GM12892 (cell line): ENCODE measurements at regions not wholly inside any gene's neighbourhood (a gene's known extent, or its start where the extent isn't known, plus 50 kb on each side); places are given as distances from the start of the nearest gene placed in this dataset.

Source experiments
- DNase-seq: peaks from one replicate; pipeline ENCODE4 v3.0.0; 2011; ENCODE audit not compliant: insufficient read length
- FAIRE-seq: peaks from 2 replicates; lab custom pipeline; 2011; peaks lifted over from hg19 to GRCh38; lab: Jason Lieb, UNC
- POLR2A ChIP-seq: IDR thresholded peaks from 2 replicates; pipeline ENCODE4 v1.6.1; 2011; ENCODE audit warnings: low read depth, low read length, control low read depth
- POLR2AphosphoS5 ChIP-seq: IDR thresholded peaks from 2 replicates; pipeline ENCODE4 v1.6.1; 2011; ENCODE audit warnings: low read depth, low read length, control low read depth
- TAF1 ChIP-seq: IDR thresholded peaks from 2 replicates; pipeline ENCODE4 v1.6.1; 2011; ENCODE audit warnings: low read depth, mild to moderate bottlenecking, control low read depth, low read length, borderline replicate concordance

DNA sequence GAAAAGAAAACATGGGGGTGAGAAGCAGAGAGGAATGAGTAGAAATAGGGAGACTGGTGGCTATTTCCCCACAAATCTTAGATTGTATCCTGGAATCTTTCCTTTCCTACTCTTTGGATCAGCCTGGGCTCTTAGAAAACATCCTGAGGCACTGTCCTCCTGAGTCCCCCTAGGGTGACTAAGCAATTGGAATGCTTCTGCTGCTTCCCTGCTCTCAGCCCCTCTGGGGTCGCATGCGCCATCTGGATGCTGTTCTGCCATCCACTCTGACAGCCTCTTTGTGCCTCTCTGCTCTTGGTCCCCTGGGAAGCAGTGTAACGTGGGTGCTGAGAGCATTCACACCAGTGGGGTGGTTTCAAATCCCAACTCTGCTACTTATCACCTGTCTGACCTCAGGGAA lies 443.0 kb downstream of the SIPA1L2 start:
- DNase-seq (no peak), FAIRE-seq (no peak)
- no peak for TF ChIP-seq TAF1
- TF ChIP-seq POLR2AphosphoS5 = no peak
- TF ChIP-seq POLR2A = no peak

DNA sequence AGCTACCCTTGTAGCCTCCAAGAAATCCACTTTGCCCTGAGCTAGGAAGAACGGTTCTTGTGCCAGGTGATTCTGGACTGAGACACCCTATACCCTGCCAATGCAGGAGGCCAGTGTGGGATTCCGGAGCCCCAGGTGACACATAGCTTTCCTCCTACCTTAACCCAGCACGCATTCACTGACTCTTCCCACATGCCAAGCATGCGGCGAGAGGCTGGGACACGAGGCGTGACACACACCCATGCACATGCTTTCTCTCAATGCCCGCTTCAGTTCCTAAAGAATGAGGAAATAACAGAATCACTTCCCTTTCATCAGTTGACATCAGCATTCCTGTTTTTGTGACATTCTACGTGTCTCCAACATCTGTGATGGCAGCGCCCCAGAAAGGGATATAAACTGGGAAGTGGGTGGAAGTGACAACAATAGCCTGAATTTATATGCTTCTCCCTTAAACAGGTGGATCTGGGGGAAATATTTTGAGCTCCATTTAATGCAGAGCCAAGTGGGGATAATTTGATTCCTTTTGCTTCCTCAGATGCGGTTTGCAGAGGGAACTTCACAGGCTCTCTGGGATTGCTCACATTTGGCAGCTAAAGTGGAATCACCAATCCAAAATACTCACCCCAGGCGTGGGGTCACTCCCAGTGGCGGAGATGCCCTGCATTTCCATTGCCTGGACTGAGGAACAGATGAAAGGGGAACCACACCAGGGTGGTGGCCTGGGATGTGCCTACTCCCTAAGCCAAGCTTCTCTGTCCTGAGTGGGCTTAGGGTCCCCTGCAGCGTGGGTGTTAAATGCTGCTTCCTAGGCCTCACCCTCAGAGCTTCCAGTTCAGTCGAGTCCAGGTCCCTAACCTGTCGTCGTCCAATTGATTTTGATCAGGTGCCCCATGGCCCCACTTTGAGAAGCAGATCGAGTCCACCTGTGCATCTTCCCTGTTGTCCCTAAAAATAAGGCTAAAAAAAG lies 445.1 kb downstream of the SIPA1L2 start:
- DNase-seq (no peak), FAIRE-seq (no peak)
- no peak for TF ChIP-seq POLR2AphosphoS5
- TF ChIP-seq POLR2A = no peak

DNA sequence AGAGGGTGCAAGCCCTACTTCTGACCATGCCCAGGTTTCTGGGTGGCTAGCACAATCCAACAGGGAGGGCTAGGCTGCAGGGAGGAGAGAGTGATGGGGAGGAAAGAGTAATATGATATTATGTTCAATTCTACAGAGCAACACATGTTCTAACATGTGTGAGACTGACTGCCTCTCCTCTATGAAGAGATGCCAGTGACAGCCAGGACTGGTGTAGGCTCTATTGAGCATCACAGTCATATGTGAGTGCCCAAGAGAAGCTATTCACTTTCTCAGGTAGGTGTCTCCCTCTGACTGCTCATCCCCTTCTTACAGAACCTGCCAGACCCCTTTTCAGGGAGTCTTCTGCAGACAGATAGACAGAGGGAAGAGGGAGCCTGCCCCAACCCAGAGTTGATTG lies 446.1 kb downstream of the SIPA1L2 start:
- FAIRE-seq = no peak
- no peak for DNase-seq

DNA sequence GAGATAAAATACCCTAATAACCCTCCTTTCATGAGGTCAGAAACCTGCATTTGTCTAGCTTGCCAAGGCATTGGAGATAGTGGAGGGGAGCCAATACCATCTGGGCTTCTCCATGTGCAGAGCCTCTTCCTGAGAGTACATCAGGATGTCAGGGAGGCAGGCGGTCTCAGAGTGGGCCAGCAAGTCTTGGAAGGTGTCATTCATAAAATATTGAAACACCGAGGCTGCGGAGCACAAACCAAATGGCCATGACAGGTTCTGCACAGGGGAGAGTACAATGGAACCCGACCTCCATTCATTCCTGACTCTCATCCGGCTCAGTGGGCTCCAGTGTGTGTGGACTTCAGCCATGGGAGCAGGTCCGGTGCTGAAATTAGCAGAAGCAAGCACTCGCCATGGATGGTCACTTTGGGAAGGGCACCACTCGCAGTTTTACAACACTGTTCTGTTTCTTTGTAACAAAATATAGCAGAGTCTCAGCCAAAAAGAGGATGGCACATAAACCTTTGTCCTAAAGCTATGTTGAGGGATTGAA lies 446.6 kb downstream of the SIPA1L2 start:
- TF ChIP-seq POLR2A = no peak
- no peak for TF ChIP-seq TAF1
- TF ChIP-seq POLR2AphosphoS5 = no peak
- FAIRE-seq = no peak

More for the DNA sequence above, 446.1 kb downstream of the SIPA1L2 start:
- no peak for TF ChIP-seq TAF1
- no peak for TF ChIP-seq POLR2AphosphoS5
- no peak for TF ChIP-seq POLR2A

DNA sequence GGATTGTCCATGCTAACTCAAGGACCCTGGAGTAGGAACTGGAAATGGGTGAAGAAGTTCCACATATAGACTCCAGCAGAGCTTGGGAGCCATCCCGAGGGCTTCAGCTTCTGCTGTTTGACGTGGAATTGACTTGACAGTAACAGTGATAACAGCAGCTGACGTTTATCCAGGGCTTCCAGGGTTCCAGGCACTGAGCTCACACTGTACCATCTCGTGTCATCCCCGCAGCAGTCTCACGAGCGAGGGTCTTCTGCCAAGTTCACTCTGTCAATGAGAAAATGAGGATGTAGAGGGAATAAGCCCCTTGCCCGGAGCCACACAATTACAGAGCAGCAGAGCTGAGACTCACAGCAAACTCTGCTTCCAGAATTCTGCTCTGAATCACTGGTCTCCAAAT lies 447.7 kb downstream of the SIPA1L2 start:
- no peak for FAIRE-seq
- TF ChIP-seq TAF1 (no peak), POLR2A (no peak), POLR2AphosphoS5 (no peak)
- no peak for DNase-seq

More for the DNA sequence above, 446.6 kb downstream of the SIPA1L2 start:
- no peak for DNase-seq

DNA sequence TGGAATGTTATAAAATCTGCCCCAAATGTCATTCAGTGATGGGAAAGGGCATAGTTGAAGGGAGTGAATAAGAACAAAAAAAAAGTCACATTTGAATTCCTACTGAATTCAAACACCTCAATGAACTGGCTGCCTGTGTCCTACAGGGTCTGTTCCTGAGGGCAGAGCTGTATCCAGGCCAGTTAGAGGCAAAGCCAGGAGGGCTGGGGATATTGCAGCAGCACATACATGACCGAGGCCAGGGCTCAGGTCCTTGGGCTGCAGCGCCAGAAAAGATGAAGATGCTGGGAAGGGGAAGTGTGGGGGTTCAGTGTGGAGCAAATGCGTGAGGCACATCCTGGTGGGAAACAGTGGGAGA lies 449.2 kb downstream of the SIPA1L2 start:
- FAIRE-seq (no peak), DNase-seq (no peak)
- TF ChIP-seq POLR2A (no peak), TAF1 (no peak), POLR2AphosphoS5 (no peak)

DNA sequence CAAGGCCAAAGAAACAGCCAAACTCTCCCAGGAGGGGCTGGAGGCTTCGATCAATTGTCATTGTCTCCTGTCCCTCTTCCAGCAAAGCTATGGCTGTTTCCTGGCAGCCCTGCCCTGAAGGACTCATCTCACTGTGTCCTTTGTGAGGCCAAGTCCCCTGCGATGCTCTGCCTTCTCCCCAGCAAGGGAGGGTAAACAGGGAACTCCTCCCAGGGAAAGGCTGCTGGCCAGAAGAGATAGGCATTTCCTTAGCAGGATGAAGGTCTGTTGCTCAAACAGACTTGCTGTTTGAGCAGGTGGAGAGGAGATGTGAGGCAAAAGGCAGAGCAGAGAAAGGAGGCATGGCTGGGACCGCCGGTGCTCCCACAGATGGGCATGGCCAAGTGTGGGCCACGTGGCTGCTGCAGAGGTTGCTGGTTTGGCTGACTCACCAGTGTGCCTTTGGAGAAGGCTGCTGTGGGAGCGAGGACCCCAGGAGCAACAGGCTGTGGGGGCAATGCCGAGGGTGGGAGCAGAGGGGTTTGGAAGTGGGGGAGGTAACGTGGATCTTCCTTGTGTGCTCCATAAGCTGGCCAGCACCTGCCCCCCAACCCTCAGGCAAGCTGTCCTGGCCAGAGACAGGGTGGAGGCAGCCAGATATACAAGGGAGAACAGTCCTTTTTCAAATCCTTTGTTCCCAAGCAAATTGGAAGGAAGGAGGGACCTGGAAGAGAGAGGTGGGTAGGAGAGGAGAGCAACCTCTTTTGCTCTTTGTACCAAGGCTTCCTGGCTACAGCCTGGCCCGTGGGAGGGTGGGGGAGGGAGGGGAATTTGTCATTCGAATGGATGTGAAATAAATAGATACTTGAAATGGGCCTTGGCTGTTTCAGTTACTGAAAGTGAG lies 449.8 kb downstream of the SIPA1L2 start:
- DNase-seq = no peak
- FAIRE-seq = no peak
- TF ChIP-seq POLR2A (no peak), TAF1 (no peak), POLR2AphosphoS5 (no peak)

DNA sequence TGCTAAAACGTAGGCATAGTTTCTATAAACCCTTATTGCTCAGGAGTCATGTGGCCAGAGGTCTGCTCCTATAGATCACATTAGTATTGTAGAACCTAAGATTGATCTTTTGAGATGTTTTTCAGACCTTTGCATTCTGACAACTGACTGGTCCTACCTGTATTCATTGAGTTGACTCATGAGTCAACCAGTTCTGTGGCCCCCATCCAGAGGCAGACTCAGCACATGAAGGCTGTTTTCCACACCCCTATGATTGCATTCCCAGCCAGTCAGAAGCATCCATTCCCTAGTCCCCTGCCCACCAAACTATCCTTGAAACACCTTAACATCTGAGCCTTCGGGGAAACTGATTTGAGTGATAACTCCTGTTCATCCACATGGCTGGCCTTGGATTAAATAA lies 451.7 kb downstream of the SIPA1L2 start:
- TF ChIP-seq TAF1 (no peak), POLR2AphosphoS5 (no peak), POLR2A (no peak)
- FAIRE-seq = no peak
- DNase-seq = no peak

DNA sequence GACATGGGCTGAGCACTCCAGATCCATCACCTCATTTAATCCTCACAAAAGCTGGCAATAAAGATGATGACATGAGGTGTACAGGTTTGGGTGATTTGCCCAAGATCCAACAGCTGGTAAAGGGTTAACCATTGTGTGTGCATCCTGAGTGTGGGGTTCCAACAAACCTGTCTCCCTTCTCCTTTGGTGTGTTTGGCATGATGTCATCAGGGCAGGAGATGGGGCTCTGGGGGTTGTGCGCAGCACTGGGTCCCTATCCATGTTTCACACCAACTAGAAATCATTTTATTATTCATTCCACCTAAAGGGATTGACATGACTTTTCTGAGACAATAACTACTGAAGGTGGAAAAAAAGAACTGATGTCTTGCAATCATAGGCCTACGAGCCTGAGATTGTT lies 452.5 kb downstream of the SIPA1L2 start:
- FAIRE-seq = no peak
- no peak for DNase-seq
- TF ChIP-seq POLR2AphosphoS5 = no peak
- no peak for TF ChIP-seq TAF1
- TF ChIP-seq POLR2A = no peak

DNA sequence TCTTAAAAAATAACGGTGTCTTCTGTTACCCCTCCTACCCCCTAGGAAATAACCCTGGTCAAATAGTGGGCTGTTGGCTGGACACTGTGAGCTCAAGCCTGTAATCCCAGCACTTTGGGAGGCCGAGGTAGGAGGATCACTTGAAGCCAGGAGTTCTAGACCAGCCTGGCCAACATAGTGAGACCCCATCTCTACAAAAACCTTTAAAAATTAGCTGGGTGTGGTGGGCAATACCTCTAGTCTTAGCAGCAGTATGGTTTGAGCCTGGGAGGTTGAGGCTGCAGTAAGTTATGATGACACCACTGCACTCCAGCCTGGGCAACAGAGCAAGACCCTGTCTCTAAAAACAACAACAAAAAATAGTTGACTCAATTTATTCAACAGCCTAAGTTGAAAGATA lies 453.7 kb downstream of the SIPA1L2 start:
- FAIRE-seq (no peak), DNase-seq (no peak)
- TF ChIP-seq POLR2A (no peak), TAF1 (no peak), POLR2AphosphoS5 (no peak)

DNA sequence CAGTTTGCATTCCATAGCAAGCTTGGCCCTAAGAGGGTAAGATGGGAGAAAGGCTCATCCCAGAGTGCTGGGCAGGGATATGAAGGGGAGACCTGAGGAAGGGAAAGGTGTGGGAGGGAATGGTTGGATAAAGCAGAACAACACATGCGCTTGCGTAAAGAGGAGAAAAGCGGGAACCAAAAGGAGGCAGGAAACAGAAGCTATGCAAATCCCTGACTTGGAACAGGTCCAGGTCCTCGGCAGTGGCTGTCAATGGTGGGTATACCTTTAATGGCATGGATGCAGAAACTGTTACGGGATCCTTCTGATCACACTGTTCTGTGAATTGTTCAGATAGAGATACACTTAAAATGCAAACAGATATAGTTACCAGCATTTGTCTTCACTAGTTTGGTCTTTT lies 455.6 kb downstream of the SIPA1L2 start:
- no peak for TF ChIP-seq TAF1
- TF ChIP-seq POLR2A = no peak
- TF ChIP-seq POLR2AphosphoS5 = no peak
- no peak for DNase-seq
- no peak for FAIRE-seq
